Activated T-cell treated with anti-CD3 and anti-CD28 coated beads, Interleukin-2, amount 50 U/mL, for 48 hours (primary cell): ENCODE measurements at regions not wholly inside any gene's neighbourhood (a gene's known extent, or its start where the extent isn't known, plus 50 kb on each side); places are given as distances from the start of the nearest gene placed in this dataset.
"Not testable (repeated sequence)": the region's sequence is repeated elsewhere in the genome, so short reads cannot be mapped to it uniquely, and the experiment has no call there.

Experiments used
- DNase-seq, 2 experiments: peaks; one replicate each; pipeline ENCODE4 v3.0.0-alpha.2; 2020

- no peak for DNase-seq
These were observed 180.6 kb upstream of the GRIA4 start for GRCh38 chr11:105429096-105429910.

DNA sequence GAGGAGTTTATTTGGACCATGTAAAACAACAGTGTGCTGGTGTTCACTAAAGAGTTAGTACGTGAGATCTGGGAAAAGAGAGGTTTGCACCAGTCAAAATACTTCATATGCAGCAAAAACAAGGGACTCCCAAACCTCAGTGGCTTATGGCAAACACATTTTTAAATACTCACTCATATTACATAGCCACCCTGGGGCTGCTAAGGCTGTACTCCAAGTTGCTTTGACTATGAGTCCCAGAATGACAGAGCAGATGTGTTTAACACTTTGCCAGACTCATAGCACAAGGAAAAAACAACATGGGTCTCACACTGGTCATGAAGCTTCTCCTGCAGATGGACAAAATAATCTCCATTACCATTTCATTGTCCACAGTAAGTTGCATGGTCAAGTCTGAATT, 202.8 kb upstream of the GRIA4 start:
- DNase-seq: no peak

DNA sequence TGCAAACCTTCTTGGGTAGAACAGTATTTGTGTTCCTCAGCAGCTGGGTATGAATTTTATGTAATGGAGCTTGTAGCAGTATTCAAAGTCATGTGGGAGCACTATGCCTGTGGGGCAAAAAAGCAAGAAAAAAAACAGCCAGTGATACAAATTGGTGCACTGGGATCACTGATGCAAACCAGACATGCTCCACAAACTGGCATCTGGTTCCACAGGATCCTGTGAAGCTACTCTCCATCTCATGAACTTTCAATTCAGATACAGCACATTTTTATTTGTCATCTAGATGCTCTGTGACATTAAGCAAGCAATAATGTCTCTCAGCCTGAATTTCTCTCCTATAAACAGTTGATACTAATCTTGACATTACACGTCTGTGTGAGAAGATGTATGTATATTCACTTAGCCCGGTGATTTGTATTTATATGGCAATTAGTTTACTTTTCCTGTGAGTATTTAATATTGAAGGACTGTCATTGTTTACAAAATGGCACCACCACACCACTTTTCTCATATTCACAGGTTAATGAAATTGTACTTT, 208.5 kb upstream of the GRIA4 start:
- DNase-seq: no peak

- no peak for DNase-seq
These were observed 210.4 kb upstream of the GRIA4 start for GRCh38 chr11:105399511-105399910.

- DNase-seq: no peak
These were observed 211.2 kb upstream of the GRIA4 start for GRCh38 chr11:105398636-105399035.

DNA sequence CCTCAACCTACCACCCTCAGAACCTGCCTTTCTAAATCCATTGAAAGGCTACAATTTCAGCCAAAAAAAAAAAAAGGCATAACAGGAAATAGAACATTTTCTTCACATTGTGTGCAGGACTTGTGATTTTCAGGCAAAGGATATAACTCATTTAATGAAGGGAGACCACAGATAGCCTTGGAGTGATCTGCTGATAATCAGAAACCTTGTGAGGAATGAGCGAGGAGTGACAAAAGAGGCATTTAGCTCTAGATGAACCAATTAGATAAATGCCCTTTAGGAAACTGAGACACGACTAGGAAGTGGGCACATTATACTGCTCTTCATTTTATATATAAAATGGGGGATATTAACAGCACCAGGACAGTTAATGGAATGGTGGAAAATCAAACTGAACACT, 216.5 kb upstream of the GRIA4 start:
- DNase-seq: no peak

- DNase-seq: no peak
These were observed 217.3 kb upstream of the GRIA4 start for GRCh38 chr11:105392556-105392955.

DNA sequence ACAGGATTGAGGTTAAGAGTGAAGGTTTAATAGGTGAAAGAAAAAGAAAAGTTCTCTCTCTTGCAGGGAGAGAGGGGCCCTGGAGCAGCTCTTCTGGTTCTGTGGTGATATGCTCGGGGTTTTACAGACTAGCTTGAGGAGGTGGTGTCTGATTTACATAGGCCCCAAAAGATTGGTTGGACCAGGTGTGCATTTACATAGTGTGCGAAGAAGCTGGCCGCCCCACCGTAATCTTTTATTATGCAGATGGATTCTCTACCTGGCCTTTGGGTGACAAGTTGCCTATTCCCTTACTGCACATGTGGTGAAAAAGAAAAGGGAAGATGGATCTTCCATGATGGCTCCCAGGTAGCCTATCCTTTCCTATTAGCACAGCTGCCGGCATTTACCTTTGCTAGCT, 219.9 kb upstream of the GRIA4 start:
- no peak for DNase-seq

DNA sequence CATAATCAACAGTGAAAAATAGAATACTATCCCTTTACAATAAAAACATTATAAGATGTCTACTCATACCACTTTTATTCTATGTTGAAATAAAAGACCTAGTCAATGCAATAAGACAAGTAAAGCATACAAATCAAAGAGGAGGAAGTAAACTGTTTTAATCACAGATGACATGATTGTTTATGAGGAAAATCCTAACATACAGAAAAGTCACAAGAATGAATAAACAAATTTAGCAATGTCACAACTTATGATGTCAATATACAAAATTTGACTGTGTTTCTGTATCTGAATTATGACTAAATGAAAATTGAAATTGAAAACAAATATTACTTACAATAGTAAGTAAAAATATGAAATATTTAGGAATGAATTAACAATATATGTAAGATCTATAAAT, 221.9 kb upstream of the GRIA4 start:
- DNase-seq: no peak

DNA sequence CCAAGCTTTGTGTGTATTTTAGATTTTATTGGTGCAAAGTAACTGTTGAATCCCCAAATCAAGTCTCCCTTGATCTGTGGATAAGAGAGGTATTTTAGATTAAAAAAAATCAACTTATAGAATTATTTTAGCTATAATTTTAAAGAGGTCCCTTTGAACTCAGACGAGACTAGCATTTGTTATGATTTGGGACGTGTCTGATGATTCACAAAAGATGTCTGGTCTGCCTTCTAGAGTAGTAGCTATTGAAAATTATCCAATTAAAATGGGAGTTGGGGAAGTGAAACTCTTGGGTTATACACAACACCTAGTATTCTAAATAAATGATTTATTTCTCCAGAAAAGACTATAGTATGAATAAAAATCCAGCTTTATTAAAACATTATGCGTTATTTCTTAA, 227.9 kb upstream of the GRIA4 start:
- no peak for DNase-seq

DNA sequence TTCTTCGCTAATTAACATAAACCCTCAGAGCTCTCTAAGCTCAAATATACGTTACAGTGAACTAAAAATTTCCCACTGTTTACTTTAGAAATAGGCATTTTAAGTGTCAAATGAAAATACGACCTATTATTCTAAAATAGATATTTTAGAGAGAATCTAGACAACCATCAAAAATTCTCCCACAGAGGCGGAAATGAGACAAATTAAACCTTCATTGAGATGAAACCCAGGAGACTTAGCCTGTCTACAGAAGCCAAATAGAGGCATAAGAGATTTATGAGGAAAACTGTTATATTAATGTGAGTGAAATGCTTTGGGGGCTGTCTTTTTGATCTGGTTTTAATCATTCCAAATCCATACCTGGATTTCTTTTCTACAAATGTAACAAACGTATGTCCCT, 232.0 kb upstream of the GRIA4 start:
- no peak for DNase-seq

- no peak for DNase-seq
These were observed 232.6 kb upstream of the CARD18 start for GRCh38 chr11:105372206-105372605.

- DNase-seq: no peak
These were observed 231.7 kb upstream of the CARD18 start for GRCh38 chr11:105371311-105371710.

DNA sequence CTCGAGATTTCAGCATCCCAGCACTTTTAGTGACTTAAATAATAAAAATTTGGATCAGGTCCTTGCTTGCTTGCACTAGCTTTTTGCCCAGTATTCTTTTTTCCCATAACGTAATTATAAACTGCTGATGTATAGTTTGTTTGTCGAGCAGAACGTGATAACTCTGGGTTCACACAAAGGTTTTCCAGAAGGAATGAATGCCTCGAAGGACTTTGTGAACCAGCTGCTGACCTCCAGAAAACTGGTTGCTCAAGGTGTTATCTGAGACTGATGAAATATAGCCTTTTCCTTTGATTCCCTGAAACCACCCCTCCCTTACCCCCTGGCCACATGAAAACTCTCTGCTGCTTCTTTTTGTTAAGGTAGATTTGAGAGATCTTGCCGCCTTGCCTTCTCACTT, 229.1 kb upstream of the CARD18 start:
- no peak for DNase-seq

DNA sequence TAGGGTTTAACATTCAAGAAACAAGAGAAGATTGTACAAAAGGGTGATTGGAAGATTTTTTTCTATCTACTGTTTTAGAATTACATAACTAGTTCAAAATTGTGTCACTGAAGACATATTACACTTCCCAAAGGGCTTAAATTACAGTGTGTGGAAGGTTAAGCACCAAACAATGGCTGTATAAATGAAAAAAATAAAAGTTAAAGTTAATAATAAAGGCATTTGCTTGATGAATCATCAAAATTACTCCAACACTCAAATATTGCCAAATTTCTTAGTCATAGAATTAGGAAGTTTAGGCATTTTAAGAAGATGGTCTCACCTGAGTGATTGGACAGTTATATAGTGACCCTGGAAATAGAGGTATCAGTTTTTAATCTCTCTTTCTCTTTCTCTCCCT, 227.6 kb upstream of the CARD18 start:
- no peak for DNase-seq

DNA sequence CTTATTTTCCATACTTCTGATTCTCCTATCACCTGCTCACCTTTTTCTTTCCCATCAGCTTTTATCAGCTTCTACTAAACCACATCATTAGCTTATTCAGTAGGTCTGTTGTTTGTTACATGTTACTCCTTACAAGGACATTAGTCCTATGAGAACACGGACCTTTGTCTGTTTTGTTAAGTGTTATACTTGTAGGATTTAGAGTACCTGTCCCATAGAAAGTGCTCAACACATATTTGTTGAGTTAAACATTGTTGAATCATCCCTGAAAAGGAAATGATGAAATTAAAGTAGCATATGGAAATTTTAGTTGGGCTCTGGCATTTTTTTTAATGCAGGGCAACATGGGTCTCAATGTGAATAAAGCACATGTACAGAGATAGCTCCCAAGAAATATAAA, 222.1 kb upstream of the CARD18 start:
- DNase-seq: no peak

DNA sequence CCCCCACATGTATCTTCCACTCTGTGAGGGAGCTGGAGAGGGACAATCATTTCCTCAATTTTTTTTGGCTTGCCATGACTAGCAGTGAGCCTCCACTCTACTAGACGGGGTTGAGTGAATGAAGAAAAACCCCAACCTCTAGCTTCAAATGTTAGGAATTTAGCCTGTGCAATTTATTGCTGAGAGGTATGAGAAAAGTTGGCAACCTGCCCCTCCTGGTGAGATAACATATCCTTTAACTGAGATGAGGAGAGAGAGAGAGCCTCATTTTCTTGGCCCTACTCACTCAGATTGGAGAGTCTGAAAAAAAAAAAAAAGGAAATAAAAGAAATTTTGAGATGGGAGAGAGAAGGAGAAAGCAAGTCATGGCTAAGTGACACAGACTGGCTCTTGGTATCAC, 218.2 kb upstream of the CARD18 start:
- no peak for DNase-seq

GRCh38 chr11:105357146-105357545, 217.6 kb upstream of the CARD18 start:
- no peak for DNase-seq

DNA sequence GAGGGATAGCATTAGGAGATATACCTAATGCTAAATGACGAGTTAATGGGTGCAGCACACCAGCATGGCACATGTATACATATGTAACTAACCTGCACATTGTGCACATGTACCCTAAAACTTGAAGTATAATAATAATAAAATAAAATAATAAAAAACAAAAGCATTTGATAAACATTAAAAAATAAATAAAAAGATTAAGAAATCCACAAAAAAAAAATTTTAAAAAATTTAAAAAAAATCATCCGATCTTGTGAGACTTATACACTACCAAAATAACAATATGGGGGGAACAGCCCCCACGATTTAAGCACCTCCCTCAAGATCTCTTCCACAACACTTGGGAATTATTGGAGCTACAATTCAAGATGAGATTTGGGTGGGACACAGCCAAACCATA, 210.3 kb upstream of the CARD18 start:
- DNase-seq: not testable (repeated sequence)

DNA sequence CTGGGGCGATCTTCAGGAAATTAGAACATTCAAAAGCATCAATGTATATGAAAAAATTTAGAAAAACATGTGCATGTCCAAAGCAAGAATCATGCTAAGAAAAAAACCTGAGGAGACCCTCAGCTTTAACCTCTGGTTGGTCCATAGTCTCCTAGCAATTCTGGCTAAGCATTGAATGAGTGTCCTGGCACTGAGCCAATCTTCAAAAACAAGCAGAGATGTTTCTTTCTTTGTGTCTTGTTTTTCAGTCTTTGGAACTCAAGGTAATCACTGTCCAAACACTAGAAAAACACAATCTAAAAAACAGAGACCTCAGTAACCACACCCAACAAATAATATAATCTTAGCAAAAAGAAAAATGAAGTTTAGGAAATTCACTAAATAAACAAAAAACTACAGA, 205.4 kb upstream of the CARD18 start:
- DNase-seq: no peak

DNA sequence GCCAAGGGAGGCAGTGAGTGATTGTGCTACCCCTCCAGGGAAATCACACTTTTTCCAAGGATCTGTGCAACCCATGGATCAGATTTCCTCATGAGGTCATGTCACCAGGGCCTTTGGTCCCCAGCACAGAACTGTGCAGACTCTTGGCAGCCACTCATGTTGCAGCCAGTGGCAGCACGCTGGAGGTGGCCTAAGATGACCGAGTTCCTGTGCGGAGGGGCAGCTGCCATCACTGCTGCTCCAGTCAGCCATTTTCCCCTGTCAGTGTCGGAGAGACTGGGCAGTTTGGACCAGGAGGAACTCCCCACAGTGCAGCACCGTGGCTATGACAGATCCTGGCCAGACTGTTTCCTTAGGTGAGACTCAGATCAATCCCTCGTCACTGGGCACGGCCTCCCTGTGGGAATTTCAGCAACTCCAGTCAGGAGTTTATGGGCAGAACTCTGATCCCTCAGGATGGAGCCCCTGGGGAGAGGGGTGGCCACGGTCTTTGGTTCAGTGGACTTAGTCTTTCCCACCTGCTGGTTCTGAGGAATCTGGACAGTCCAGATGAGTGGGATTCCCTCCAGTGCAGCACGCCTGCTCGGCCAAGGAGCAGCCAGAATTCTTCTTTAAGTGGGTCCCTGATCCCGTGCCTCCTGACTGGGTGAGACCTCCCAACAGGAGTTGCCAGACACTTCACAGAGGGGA, 194.6 kb upstream of the CARD18 start:
- DNase-seq: no peak

- no peak for DNase-seq
These were observed 193.6 kb upstream of the CARD18 start for GRCh38 chr11:105333153-105333552.

DNA sequence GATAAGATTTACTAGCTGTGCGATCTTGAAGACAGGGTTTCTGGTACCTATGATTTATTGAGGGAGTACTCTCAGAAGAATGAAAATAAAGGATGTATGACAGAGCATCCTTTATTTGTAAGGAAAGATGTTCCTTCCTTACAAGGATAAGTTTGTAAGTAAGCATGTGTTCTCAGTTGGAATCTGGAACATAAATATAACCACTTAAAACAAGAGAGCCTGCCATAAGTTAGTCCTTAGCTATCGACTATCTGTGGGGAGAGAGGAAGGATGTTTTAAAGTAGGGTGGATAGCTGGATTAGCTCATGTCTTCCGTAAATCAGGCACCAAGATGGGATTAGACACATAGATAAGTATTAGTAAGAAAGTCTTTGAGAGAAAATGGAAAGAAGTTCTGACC, 192.6 kb upstream of the CARD18 start:
- DNase-seq: no peak

GRCh38 chr11:105328061-105328460, 188.5 kb upstream of the CARD18 start:
- DNase-seq: no peak
